GM23338 (cell line): ENCODE measurements at regions not wholly inside any gene's neighbourhood (a gene's known extent, or its start where the extent isn't known, plus 50 kb on each side); places are given as distances from the start of the nearest gene placed in this dataset.
A peak's percentile ranks its signal among the peaks of the same experiment; 100 is the strongest.

ENCODE experiments used
- ATAC-seq: fragments of 200-7000 bp; cut with Tn5 transposase; 3 replicates; pipeline ENCODE4 v1.9.1; 2020
- DNase-seq: peaks from one replicate; pipeline ENCODE4 v3.0.0-alpha.2; 2015; ENCODE audit warnings: low spot score
- H2AFZ ChIP-seq: fragments of 200-600 bp; sonication (generic); 2 replicates; pipeline ENCODE4 v1.8.0; 2016; ENCODE audit warnings: antibody characterized with exemption, mild to moderate bottlenecking, moderate library complexity
- H3F3A ChIP-seq: fragments of 200-600 bp; sonication (generic); replicated peaks from 2 replicates; pipeline ENCODE4 v1.8.0; 2017; ENCODE audit warnings: antibody characterized with exemption, mixed run types, low read depth
- H3K27ac ChIP-seq: fragments of 200-600 bp; sonication (generic); 2 replicates; pipeline ENCODE4 v1.6.1; 2016; ENCODE audit warnings: low read depth
- H3K27me3 ChIP-seq: fragments of 200-600 bp; sonication (generic); 2 replicates; pipeline ENCODE4 v1.8.0; 2016; ENCODE audit warnings: mild to moderate bottlenecking, mixed run types, moderate library complexity; ENCODE audit not compliant: insufficient read depth
- H3K36me3 ChIP-seq: fragments of 200-600 bp; sonication (generic); 2 replicates; pipeline ENCODE4 v1.8.0; 2016; ENCODE audit warnings: mild to moderate bottlenecking; ENCODE audit not compliant: insufficient read depth
- H3K4me1 ChIP-seq: fragments of 200-600 bp; sonication (generic); 2 replicates; pipeline ENCODE4 v1.8.0; 2016; ENCODE audit warnings: mild to moderate bottlenecking, moderate library complexity; ENCODE audit not compliant: insufficient read depth
- H3K4me2 ChIP-seq: fragments of 200-600 bp; sonication (generic); 2 replicates; pipeline ENCODE4 v1.7.1; 2017; ENCODE audit warnings: mixed run types
- H3K4me3 ChIP-seq: fragments of 200-600 bp; sonication (generic); 2 replicates; pipeline ENCODE4 v1.6.1; 2016; ENCODE audit warnings: mixed run types
- H3K79me2 ChIP-seq: fragments of 200-600 bp; sonication (generic); replicated peaks from 2 replicates; pipeline ENCODE4 v1.8.0; 2017; ENCODE audit warnings: mild to moderate bottlenecking; ENCODE audit not compliant: insufficient read depth
- H3K9me2 ChIP-seq: fragments of 200-600 bp; sonication (generic); 2 replicates; pipeline ENCODE4 v1.8.0; 2017; ENCODE audit not compliant: insufficient read depth
- H4K20me1 ChIP-seq: fragments of 200-600 bp; sonication (generic); replicated peaks from 2 replicates; pipeline ENCODE4 v1.8.0; 2017; ENCODE audit warnings: mild to moderate bottlenecking; ENCODE audit not compliant: insufficient read depth
- H3K27ac Mint-ChIP-seq: 2 replicates; pipeline ENCODE4 v1.8.0; 2020; ENCODE audit warnings: inconsistent platforms, mild to moderate bottlenecking, moderate library complexity, mixed read lengths
- H3K27me3 Mint-ChIP-seq: 3 replicates; pipeline ENCODE4 v1.8.0; 2022; ENCODE audit warnings: low read depth, mild to moderate bottlenecking, moderate library complexity, mixed read lengths, inconsistent platforms; ENCODE audit not compliant: insufficient read depth, poor library complexity
- H3K36me3 Mint-ChIP-seq: 3 replicates; pipeline ENCODE4 v1.8.0; 2021; ENCODE audit warnings: low read depth, mild to moderate bottlenecking, inconsistent platforms, moderate library complexity, mixed read lengths
- H3K4me1 Mint-ChIP-seq: 3 replicates; pipeline ENCODE4 v1.8.0; 2020; ENCODE audit warnings: mild to moderate bottlenecking, inconsistent platforms, mixed read lengths
- H3K4me3 Mint-ChIP-seq: 3 replicates; pipeline ENCODE4 v1.8.0; 2021; ENCODE audit warnings: moderate library complexity, mild to moderate bottlenecking, inconsistent platforms, mixed read lengths
- H3K9me3 Mint-ChIP-seq: 3 replicates; pipeline ENCODE4 v1.8.0; 2020; ENCODE audit warnings: moderate library complexity, mild to moderate bottlenecking, inconsistent platforms, mixed read lengths
- CTCF ChIP-seq, 2 experiments: fragments of 200-600 bp in 1 of 2; sonication (generic) in 1 of 2; conservative IDR thresholded peaks; 2 replicates each; pipeline versions ENCODE4 v1.5.1 to v1.6.1; 2016 to 2017; ENCODE audit warnings: antibody characterized with exemption in 2 of 2, low read depth in 2 of 2, mild to moderate bottlenecking in 2 of 2, moderate library complexity in 1 of 2
- EZH2phosphoT487 ChIP-seq: fragments of 200-600 bp; sonication (generic); IDR thresholded peaks from one replicate; pipeline ENCODE4 v1.8.1; 2018; ENCODE audit warnings: antibody characterized with exemption; ENCODE audit not compliant: unreplicated experiment
- JUNB ChIP-seq: IDR thresholded peaks from one replicate; pipeline ENCODE4 v1.6.1; 2016; ENCODE audit warnings: antibody characterized with exemption; ENCODE audit not compliant: unreplicated experiment
- POLR2AphosphoS5 ChIP-seq: IDR thresholded peaks from 2 replicates; pipeline ENCODE4 v1.6.1; 2016; ENCODE audit warnings: antibody characterized with exemption, low read depth
- STAT1 ChIP-seq: IDR thresholded peaks from one replicate; pipeline ENCODE4 v1.6.1; 2016; ENCODE audit warnings: antibody characterized with exemption; ENCODE audit not compliant: unreplicated experiment
- ZNF114 ChIP-seq: fragments of 250-450 bp; sonication (Bioruptor Pico); IDR thresholded peaks from 2 replicates; pipeline ENCODE4 v1.5.0; 2020; ENCODE audit warnings: mild to moderate bottlenecking, moderate library complexity
- TF ChIP-seq, protein P1 (sequence below): IDR thresholded peaks from 2 replicates; pipeline ENCODE4 v1.6.1; 2016; ENCODE audit warnings: antibody characterized with exemption
- TF ChIP-seq, protein P2 (sequence below): fragments of 250-450 bp; sonication (Bioruptor Pico); IDR thresholded peaks from 2 replicates; pipeline ENCODE4 v1.5.0; 2020; ENCODE audit warnings: mild to moderate bottlenecking, moderate library complexity

DNA sequence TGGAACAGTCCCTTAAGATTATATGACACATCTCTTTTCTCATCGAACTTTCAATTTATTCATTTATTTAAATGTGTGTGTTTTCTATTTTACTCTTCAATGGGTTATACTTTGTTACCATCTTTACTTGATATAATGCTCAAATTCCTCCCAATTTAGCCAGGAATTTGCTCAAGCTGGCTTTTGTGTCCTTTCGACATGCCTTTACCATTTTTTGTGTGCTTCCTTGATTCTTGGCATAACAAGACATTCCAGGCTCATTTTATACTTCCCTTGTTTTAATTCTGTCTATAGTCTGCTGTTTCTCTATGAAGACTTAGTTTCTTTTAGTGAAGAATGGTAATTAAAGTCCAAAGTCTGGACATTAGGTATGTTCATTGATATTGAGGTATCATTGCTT lies 315.8 kb downstream of the AEBP2 start:
- Histone ChIP-seq H3K79me2 (no peaks in the 10 kb centered on the region), H3K27me3 (no peaks in the 10 kb centered on the region), H3K9me2 (no peaks in the 10 kb centered on the region; the same call in 1 of the 2 replicates), H3K4me2 (no peak overlapping the region), H4K20me1 (no peaks in the 10 kb centered on the region), H3K36me3 (no peaks in the 10 kb centered on the region), H3F3A (no peaks in the 10 kb centered on the region), H2AFZ (no peak overlapping the region), H3K4me3 (no peak overlapping the region), H3K27ac (no peak overlapping the region), H3K4me1 (no peaks in the 10 kb centered on the region)
- Mint-ChIP-seq H3K27me3 (no peaks in the 10 kb centered on the region), H3K9me3 (peaks cover 2% of the 10 kb centered on the region; the same call in 2 of the 3 replicates), H3K36me3 (no peaks in the 10 kb centered on the region), H3K4me1 (no peaks in the 10 kb centered on the region), H3K27ac (no peak overlapping the region), H3K4me3 (no peak overlapping the region)
- ATAC-seq, result no peak
- TF ChIP-seq EZH2phosphoT487 (no peak), STAT1 (no peak), CTCF (conservative IDR thresholded peaks at IDR 0.05; ENCODE audit: low read depth in 2 of 2) (no peak), ZNF114 (CRISPR knock-in tag) (no peak)
- DNase-seq, result no peak

DNA sequence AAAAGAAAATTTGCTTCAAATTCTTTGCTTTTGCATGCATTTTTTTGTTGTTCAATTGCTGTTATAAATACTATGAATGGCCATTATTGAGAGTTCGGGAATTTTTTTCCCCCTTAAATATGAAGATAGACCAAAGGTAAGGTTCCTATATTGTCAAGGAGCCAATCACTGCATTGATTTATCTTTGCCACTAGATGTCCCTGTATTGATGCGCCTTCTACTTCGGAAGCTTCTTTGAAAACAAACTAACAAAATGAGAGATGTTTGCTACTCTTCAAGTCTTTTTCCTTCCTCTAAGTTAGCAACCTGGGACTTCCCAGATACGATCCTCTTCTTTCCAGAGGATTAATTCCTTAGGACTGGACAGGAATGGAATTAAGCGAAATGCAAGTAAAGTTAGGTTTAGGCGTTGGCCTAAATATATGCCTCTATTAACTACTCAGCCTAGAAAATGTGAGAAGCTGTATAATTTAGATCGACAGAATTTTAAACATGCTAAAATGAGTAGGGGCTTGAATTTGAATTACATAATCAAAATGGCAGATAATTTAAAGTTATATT lies 318.1 kb downstream of the AEBP2 start:
- H3K4me2 ChIP-seq, result no peak overlapping the region
- H3K9me3 Mint-ChIP-seq, result peaks cover 2% of the 10 kb centered on the region; the same call in 2 of the 3 replicates
- H3K36me3 Mint-ChIP-seq, result no peaks in the 10 kb centered on the region
- H3K27me3 ChIP-seq, result no peaks in the 10 kb centered on the region
- no peak overlapping the region for H2AFZ ChIP-seq
- no peaks in the 10 kb centered on the region for H4K20me1 ChIP-seq
- TF ChIP-seq JUNB, result no peak
- no peak for TF ChIP-seq POLR2AphosphoS5
- TF ChIP-seq, protein P1, sequence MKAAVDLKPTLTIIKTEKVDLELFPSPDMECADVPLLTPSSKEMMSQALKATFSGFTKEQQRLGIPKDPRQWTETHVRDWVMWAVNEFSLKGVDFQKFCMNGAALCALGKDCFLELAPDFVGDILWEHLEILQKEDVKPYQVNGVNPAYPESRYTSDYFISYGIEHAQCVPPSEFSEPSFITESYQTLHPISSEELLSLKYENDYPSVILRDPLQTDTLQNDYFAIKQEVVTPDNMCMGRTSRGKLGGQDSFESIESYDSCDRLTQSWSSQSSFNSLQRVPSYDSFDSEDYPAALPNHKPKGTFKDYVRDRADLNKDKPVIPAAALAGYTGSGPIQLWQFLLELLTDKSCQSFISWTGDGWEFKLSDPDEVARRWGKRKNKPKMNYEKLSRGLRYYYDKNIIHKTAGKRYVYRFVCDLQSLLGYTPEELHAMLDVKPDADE, result no peak
- no peak for TF ChIP-seq STAT1
- TF ChIP-seq CTCF (conservative IDR thresholded peaks at IDR 0.05; ENCODE audit: low read depth in 2 of 2), result peak; percentile 77 to 86
- TF ChIP-seq, protein P2, sequence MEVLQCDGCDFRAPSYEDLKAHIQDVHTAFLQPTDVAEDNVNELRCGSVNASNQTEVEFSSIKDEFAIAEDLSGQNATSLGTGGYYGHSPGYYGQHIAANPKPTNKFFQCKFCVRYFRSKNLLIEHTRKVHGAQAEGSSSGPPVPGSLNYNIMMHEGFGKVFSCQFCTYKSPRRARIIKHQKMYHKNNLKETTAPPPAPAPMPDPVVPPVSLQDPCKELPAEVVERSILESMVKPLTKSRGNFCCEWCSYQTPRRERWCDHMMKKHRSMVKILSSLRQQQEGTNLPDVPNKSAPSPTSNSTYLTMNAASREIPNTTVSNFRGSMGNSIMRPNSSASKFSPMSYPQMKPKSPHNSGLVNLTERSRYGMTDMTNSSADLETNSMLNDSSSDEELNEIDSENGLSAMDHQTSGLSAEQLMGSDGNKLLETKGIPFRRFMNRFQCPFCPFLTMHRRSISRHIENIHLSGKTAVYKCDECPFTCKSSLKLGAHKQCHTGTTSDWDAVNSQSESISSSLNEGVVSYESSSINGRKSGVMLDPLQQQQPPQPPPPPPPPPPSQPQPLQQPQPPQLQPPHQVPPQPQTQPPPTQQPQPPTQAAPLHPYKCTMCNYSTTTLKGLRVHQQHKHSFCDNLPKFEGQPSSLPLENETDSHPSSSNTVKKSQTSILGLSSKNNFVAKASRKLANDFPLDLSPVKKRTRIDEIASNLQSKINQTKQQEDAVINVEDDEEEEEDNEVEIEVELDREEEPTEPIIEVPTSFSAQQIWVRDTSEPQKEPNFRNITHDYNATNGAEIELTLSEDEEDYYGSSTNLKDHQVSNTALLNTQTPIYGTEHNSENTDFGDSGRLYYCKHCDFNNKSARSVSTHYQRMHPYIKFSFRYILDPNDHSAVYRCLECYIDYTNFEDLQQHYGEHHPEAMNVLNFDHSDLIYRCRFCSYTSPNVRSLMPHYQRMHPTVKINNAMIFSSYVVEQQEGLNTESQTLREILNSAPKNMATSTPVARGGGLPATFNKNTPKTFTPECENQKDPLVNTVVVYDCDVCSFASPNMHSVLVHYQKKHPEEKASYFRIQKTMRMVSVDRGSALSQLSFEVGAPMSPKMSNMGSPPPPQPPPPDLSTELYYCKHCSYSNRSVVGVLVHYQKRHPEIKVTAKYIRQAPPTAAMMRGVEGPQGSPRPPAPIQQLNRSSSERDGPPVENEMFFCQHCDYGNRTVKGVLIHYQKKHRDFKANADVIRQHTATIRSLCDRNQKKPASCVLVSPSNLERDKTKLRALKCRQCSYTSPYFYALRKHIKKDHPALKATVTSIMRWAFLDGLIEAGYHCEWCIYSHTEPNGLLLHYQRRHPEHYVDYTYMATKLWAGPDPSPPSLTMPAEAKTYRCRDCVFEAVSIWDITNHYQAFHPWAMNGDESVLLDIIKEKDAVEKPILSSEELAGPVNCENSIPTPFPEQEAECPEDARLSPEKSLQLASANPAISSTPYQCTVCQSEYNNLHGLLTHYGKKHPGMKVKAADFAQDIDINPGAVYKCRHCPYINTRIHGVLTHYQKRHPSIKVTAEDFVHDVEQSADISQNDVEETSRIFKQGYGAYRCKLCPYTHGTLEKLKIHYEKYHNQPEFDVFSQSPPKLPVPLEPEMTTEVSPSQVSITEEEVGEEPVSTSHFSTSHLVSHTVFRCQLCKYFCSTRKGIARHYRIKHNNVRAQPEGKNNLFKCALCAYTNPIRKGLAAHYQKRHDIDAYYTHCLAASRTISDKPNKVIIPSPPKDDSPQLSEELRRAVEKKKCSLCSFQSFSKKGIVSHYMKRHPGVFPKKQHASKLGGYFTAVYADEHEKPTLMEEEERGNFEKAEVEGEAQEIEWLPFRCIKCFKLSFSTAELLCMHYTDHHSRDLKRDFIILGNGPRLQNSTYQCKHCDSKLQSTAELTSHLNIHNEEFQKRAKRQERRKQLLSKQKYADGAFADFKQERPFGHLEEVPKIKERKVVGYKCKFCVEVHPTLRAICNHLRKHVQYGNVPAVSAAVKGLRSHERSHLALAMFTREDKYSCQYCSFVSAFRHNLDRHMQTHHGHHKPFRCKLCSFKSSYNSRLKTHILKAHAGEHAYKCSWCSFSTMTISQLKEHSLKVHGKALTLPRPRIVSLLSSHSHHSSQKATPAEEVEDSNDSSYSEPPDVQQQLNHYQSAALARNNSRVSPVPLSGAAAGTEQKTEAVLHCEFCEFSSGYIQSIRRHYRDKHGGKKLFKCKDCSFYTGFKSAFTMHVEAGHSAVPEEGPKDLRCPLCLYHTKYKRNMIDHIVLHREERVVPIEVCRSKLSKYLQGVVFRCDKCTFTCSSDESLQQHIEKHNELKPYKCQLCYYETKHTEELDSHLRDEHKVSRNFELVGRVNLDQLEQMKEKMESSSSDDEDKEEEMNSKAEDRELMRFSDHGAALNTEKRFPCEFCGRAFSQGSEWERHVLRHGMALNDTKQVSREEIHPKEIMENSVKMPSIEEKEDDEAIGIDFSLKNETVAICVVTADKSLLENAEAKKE (CRISPR knock-in tag), result no peak
- no peaks in the 10 kb centered on the region for H3K36me3 ChIP-seq
- no peaks in the 10 kb centered on the region for H3K79me2 ChIP-seq
- no peaks in the 10 kb centered on the region for H3K4me1 ChIP-seq
- DNase-seq, result peak; percentile 70
- H3K27me3 Mint-ChIP-seq, result no peaks in the 10 kb centered on the region
- peak; percentile 73 for ATAC-seq
- H3K27ac ChIP-seq, result no peak overlapping the region
- H3K4me3 Mint-ChIP-seq, result no peak overlapping the region
- no peak overlapping the region for H3K4me3 ChIP-seq
- H3K9me2 ChIP-seq, result no peaks in the 10 kb centered on the region
- no peaks in the 10 kb centered on the region for H3F3A ChIP-seq
- H3K27ac Mint-ChIP-seq, result no peak overlapping the region
- no peaks in the 10 kb centered on the region for H3K4me1 Mint-ChIP-seq
